ENCODE measurements at regions not wholly inside any gene's neighbourhood (a gene's known extent, or its start where the extent isn't known, plus 50 kb on each side); places are given as distances from the start of the nearest gene placed in this dataset.

DNA sequence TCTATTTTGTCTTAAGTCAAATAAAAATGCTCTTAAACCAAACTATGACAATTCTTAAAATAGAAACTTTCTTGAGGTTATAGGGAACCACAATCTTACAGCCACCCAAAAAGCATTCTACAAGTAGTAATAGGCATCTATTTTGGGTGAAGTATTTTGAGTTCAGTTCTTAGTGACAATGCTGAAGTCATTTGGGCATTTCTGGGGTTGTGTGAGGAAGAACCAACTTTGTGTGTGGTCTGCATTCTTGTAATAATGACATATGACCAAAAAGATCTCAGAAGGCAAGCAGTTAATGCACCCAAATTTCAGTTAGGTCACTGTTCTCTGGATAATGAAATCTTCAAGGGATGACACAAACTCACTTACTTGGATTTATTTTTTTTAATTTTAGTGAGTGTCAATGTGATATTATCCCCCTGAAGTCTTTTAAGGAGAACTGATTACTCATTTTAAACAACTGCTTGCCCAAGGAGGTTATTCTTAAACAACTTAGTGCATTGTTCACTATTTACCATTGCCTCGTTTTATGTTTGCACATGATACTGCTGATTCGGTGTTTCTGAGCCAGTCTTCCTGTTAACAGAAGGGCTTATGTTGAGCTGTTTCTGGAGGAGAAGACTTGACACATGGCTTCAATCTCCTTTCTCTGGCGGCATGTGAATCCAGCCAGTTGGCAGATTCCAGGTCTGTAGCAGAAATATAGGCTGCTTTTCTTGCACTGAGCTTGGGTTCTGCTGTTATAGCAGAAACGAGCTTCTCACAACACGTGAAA lies 618.9 kb downstream of the BCKDHB start:
- Mint-ChIP-seq H3K36me3 (ENCODE audit: unreplicated experiment) (no peaks in the 10 kb centered on the region), H3K4me1 (ENCODE audit: low read depth, unreplicated experiment) (no peaks in the 10 kb centered on the region), H3K27me3 (ENCODE audit: unreplicated experiment) (no peaks in the 10 kb centered on the region), H3K4me3 (ENCODE audit: unreplicated experiment) (no peak overlapping the region), H3K9me3 (ENCODE audit: unreplicated experiment) (no peaks in the 10 kb centered on the region), H3K27ac (ENCODE audit: unreplicated experiment) (no peak overlapping the region)
- TF ChIP-seq, protein P1, sequence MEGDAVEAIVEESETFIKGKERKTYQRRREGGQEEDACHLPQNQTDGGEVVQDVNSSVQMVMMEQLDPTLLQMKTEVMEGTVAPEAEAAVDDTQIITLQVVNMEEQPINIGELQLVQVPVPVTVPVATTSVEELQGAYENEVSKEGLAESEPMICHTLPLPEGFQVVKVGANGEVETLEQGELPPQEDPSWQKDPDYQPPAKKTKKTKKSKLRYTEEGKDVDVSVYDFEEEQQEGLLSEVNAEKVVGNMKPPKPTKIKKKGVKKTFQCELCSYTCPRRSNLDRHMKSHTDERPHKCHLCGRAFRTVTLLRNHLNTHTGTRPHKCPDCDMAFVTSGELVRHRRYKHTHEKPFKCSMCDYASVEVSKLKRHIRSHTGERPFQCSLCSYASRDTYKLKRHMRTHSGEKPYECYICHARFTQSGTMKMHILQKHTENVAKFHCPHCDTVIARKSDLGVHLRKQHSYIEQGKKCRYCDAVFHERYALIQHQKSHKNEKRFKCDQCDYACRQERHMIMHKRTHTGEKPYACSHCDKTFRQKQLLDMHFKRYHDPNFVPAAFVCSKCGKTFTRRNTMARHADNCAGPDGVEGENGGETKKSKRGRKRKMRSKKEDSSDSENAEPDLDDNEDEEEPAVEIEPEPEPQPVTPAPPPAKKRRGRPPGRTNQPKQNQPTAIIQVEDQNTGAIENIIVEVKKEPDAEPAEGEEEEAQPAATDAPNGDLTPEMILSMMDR (IDR thresholded peaks at IDR 0.05; ENCODE audit: partially characterized antibody, unreplicated experiment) = no peak
- no peak for DNase-seq

DNA sequence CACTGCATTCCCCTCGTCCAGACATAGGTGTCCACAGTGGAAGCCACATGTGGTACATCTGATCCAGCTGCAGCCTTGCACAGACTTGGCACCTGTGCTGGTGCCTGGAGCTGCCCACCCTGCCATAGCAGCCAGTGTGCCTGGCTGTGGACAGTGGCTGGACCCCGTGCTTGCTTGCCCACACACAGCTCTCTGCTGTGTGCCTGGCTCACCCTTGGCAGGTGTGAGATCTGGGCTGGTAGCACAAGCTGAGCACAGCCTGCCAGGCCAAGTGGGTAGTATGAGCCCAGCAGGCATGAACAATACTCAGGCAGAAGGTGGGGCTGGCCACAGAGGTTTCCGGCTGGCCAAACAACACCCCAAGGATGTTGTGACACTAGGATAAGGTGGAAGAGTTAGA lies 614.4 kb downstream of the BCKDHB start:
- H3K27ac Mint-ChIP-seq (ENCODE audit: unreplicated experiment) = no peak overlapping the region
- no peak for DNase-seq
- H3K9me3 Mint-ChIP-seq (ENCODE audit: unreplicated experiment) = peaks cover 2% of the 10 kb centered on the region
- no peaks in the 10 kb centered on the region for H3K36me3 Mint-ChIP-seq (ENCODE audit: unreplicated experiment)
- TF ChIP-seq, protein P1 (IDR thresholded peaks at IDR 0.05; ENCODE audit: partially characterized antibody, unreplicated experiment) = no peak
- no peaks in the 10 kb centered on the region for H3K4me1 Mint-ChIP-seq (ENCODE audit: low read depth, unreplicated experiment)
- no peaks in the 10 kb centered on the region for H3K27me3 Mint-ChIP-seq (ENCODE audit: unreplicated experiment)
- no peak overlapping the region for H3K4me3 Mint-ChIP-seq (ENCODE audit: unreplicated experiment)

DNA sequence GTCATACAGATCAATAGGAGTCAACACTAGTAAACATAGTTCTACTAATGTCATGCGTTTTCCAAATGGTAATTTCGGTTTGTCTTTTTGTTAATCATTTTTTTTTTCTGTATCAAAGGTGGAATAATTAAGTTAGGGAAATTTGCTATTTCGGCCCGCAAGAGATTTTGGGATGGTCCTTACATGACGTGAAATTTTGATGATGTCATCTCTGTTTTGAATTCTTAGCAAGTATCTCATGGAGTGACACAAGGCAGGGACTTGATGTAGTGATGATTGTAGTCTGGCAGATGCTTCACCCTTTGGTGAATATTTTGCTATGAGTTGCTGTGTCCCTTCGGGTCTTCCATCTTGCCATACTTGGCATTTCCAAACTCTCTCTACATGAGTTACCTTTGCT lies 608.0 kb downstream of the BCKDHB start:
- Mint-ChIP-seq H3K4me1 (ENCODE audit: low read depth, unreplicated experiment) (no peaks in the 10 kb centered on the region), H3K4me3 (ENCODE audit: unreplicated experiment) (no peak overlapping the region), H3K36me3 (ENCODE audit: unreplicated experiment) (no peaks in the 10 kb centered on the region), H3K27ac (ENCODE audit: unreplicated experiment) (no peak overlapping the region), H3K9me3 (ENCODE audit: unreplicated experiment) (peaks cover 2% of the 10 kb centered on the region), H3K27me3 (ENCODE audit: unreplicated experiment) (no peaks in the 10 kb centered on the region)
- no peak for DNase-seq
- TF ChIP-seq, protein P1 (IDR thresholded peaks at IDR 0.05; ENCODE audit: partially characterized antibody, unreplicated experiment) = no peak

DNA sequence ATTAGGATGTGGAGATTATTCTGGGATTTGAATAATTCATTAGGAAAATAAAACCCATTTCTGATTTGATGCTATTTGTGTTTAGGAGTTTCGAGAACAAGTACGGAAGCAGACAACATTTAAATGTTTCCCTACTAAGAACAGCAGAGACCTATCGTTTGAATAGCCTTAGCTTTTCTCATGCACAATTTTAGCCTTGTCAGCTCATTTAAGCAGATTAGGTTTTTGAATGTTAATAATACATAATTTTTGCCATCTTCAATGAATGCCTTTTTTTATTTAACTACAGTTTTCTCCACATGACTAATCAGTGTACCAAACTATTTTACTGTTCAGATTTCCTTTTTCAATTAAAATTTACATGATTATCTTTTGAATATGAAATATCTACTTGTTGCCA lies 592.0 kb downstream of the BCKDHB start:
- Mint-ChIP-seq H3K36me3 (ENCODE audit: unreplicated experiment) (peaks cover 4% of the 10 kb centered on the region), H3K27ac (ENCODE audit: unreplicated experiment) (no peak overlapping the region), H3K27me3 (ENCODE audit: unreplicated experiment) (no peaks in the 10 kb centered on the region), H3K4me3 (ENCODE audit: unreplicated experiment) (no peak overlapping the region), H3K9me3 (ENCODE audit: unreplicated experiment) (peaks cover 5% of the 10 kb centered on the region), H3K4me1 (ENCODE audit: low read depth, unreplicated experiment) (no peaks in the 10 kb centered on the region)
- TF ChIP-seq, protein P1 (IDR thresholded peaks at IDR 0.05; ENCODE audit: partially characterized antibody, unreplicated experiment) = no peak
- no peak for DNase-seq

DNA sequence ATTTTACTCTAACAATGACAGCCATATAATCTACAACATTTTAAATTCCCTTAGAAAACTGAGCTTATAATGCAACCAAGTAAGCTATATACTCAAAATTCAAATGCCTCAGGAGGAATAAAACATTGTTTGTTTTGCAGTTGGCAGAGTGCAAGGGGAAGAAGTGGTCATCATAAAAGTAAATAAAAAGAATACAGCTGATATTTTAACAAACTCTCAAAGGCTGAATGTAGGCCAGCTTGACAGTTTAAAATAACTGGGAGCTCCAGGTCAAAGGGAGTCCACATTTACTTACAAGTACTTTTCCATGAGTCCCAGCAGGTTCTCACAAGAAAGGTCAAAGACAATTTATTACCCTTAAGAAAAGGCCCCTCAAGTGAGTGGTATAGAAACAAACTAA lies 589.8 kb downstream of the BCKDHB start:
- TF ChIP-seq, protein P1 (IDR thresholded peaks at IDR 0.05; ENCODE audit: partially characterized antibody, unreplicated experiment) = no peak
- peaks cover 2% of the 10 kb centered on the region for H3K4me1 Mint-ChIP-seq (ENCODE audit: low read depth, unreplicated experiment)
- no peak overlapping the region for H3K27ac Mint-ChIP-seq (ENCODE audit: unreplicated experiment)
- no peak overlapping the region for H3K4me3 Mint-ChIP-seq (ENCODE audit: unreplicated experiment)
- H3K9me3 Mint-ChIP-seq (ENCODE audit: unreplicated experiment) = peaks cover 2% of the 10 kb centered on the region
- no peaks in the 10 kb centered on the region for H3K27me3 Mint-ChIP-seq (ENCODE audit: unreplicated experiment)
- DNase-seq = no peak
- H3K36me3 Mint-ChIP-seq (ENCODE audit: unreplicated experiment) = no peaks in the 10 kb centered on the region

Data from glutamatergic neuron (in vitro differentiated cells).